Heart right ventricle (tissue), 16 donors: ENCODE measurements at regions not wholly inside any gene's neighbourhood (a gene's known extent, or its start where the extent isn't known, plus 50 kb on each side); places are given as distances from the start of the nearest gene placed in this dataset.

ENCODE experiments used
- ATAC-seq, 8 donors: fragments of 200-7000 bp; cut with Tn5 transposase; one replicate each; pipeline ENCODE4 v1.9.1; 2020; ENCODE audit warnings: mild to moderate bottlenecking in 8 of 8, moderate library complexity in 8 of 8, moderate number of reproducible peaks in 1 of 8
- DNase-seq, 2 donors: peaks; one replicate each; pipeline ENCODE4 v3.0.0-alpha.2; 2020
- H3K27ac ChIP-seq, 10 donors: fragments of 200-600 bp; sonication (generic) in 2 of 10; one replicate each; pipeline versions ENCODE4 v1.5.0 to v1.8.0; 2020 to 2022; ENCODE audit warnings: mild to moderate bottlenecking in 3 of 10
- H3K27me3 ChIP-seq, 7 donors: fragments of 200-600 bp; one replicate each; pipeline ENCODE4 v1.8.0; 2021 to 2022; ENCODE audit warnings: mild to moderate bottlenecking in 2 of 7
- H3K36me3 ChIP-seq, 9 donors: fragments of 200-600 bp; sonication (generic) in 1 of 9; one replicate each; pipeline versions ENCODE4 v1.5.0 to v1.8.0; 2020 to 2022; ENCODE audit warnings: mild to moderate bottlenecking in 2 of 9
- H3K4me1 ChIP-seq, 9 donors: fragments of 200-600 bp; sonication (generic) in 1 of 9; one replicate each; pipeline versions ENCODE4 v1.5.0 to v1.8.0; 2020 to 2022; ENCODE audit warnings: mild to moderate bottlenecking in 4 of 9
- H3K4me3 ChIP-seq, 10 donors: fragments of 200-600 bp; sonication (generic) in 2 of 10; one replicate each; pipeline versions ENCODE4 v1.5.0 to v1.8.0; 2020 to 2022; ENCODE audit warnings: mild to moderate bottlenecking in 7 of 10, moderate library complexity in 2 of 10
- H3K9me3 ChIP-seq, 11 donors: fragments of 200-600 bp in 10 of 11; sonication (generic) in 2 of 11; one replicate each; pipeline versions ENCODE4 v1.5.0 to v1.8.0; 2013 to 2022; ENCODE audit warnings: mild to moderate bottlenecking in 2 of 11, control low read depth in 1 of 11, moderate library complexity in 1 of 11
- WGBS, 2 donors: extraction: QIAGEN DNeasy Blood & Tissue Kit; methylation state at CpG; one replicate each; pipeline ENCODE4 v1.1.7; 2013; ENCODE audit warnings: inconsistent platforms in 1 of 2; 5-methylcytosine and 5-hydroxymethylcytosine counted together
- intact Hi-C, 10 donors: fragments of 100-400 bp; cut with DNase I; formaldehyde crosslinking; loops; one replicate each; pipeline versions ENCODE4 v1.11.1 to v1.14.2; 2022
- TF ChIP-seq, protein P1 (sequence below), 9 donors: fragments of 200-600 bp; sonication (generic) in 2 of 9; IDR thresholded peaks; one replicate each; pipeline versions ENCODE4 v1.5.0 to v1.8.0; 2021 to 2022; ENCODE audit warnings: antibody characterized with exemption in 9 of 9, mild to moderate bottlenecking in 5 of 9, moderate library complexity in 1 of 9
- donor health status: Arrhythmogenic right ventricular cardiomyopathy.
- donor health status: ischemic (EF 13 %, LVEDD 7.1; RV severe dilation, severe dysfunction).
- donor health status: healthy with polysubstance abuse.
- donor health status: DM: no; HTN: yes; CAD: no.
- donor health status: DM: no; HTN: no; CAD: no.
- donor health status: ischemic (EF 25% LVEDD 6.9; RV normal size, moderate dysfunction).
- donor health status: ischemic (EF 25% LVEDD 5.7; RV mildly dilated, moderate dysfunction).
- donor health status: healthy.
- donor health status: DM: yes; HTN: yes; CAD: no.
- donor health status: Ischemic cardiomyopathy.
- donor health status: ischemic (EF 35%, LVEDD 5.7; RV mildly dilated, moderate dysfunction).
- donor health status: nonischemic (EF 11% LVEDD 7.7; RV severe dilation, severe dysfunction).
- donor health status: DM: yes; HTN: yes; CAD: no.
- donor health status: PGD.
- donor health status: ischemic (EF 29% LVEDD 5.4; RV normal size, mild dysfunction).
- donor health status: nonischemic (EF 23%, LVEDD 6.1; RV moderate dilation, normal function).

DNA sequence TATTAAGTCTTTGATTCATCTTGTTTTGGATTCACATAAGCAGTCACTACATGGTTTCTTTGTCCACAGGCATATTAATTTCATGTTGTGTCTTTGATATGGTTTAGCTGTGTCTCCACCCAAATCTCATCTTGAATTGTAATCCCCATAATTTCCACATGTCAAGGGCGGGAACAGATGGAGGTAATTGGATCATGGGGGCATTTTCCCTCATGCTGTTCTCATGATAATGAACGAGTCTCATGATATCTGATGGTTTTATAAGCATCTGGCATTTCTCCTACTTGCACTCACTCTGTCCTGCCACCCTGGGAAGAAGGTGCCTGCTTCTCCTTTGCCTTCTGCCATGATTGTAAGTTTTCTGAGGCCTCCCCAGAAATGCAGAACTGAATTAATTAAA is 1811.2 kb upstream of the PCDH10 start:
- Histone ChIP-seq H3K4me3 (no peak overlapping the region), H3K9me3 (peaks cover 0 to 7% (median 0%) of the 10 kb centered on the region in 11 donors), H3K27me3 (no peaks in the 10 kb centered on the region), H3K27ac (no peak overlapping the region), H3K36me3 (no peaks in the 10 kb centered on the region), H3K4me1 (no peaks in the 10 kb centered on the region)
- intact Hi-C loops: no loop called here
- no peak for DNase-seq
- TF ChIP-seq, protein P1, sequence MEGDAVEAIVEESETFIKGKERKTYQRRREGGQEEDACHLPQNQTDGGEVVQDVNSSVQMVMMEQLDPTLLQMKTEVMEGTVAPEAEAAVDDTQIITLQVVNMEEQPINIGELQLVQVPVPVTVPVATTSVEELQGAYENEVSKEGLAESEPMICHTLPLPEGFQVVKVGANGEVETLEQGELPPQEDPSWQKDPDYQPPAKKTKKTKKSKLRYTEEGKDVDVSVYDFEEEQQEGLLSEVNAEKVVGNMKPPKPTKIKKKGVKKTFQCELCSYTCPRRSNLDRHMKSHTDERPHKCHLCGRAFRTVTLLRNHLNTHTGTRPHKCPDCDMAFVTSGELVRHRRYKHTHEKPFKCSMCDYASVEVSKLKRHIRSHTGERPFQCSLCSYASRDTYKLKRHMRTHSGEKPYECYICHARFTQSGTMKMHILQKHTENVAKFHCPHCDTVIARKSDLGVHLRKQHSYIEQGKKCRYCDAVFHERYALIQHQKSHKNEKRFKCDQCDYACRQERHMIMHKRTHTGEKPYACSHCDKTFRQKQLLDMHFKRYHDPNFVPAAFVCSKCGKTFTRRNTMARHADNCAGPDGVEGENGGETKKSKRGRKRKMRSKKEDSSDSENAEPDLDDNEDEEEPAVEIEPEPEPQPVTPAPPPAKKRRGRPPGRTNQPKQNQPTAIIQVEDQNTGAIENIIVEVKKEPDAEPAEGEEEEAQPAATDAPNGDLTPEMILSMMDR (IDR thresholded peaks at IDR 0.05): no peak
- ATAC-seq: no peak
- WGBS, 2 donors: 41 to 42% methylated on average over 2 of the region's 2 CpGs

- H3K4me3 ChIP-seq: no peak overlapping the region
- ATAC-seq (no peak), DNase-seq (no peak)
- WGBS, 2 donors: 75 to 76% methylated on average over 2 of the region's 2 CpGs
- TF ChIP-seq, protein P1 (IDR thresholded peaks at IDR 0.05): no peak
- no peaks in the 10 kb centered on the region for H3K9me3 ChIP-seq
- H3K4me1 ChIP-seq: no peaks in the 10 kb centered on the region
- no peaks in the 10 kb centered on the region for H3K36me3 ChIP-seq
- no peak overlapping the region for H3K27ac ChIP-seq
- intact Hi-C loops: no loop called here
- no peaks in the 10 kb centered on the region for H3K27me3 ChIP-seq
These were observed 1810.0 kb upstream of the PCDH10 start for GRCh38 chr4:131339137-131339536.

DNA sequence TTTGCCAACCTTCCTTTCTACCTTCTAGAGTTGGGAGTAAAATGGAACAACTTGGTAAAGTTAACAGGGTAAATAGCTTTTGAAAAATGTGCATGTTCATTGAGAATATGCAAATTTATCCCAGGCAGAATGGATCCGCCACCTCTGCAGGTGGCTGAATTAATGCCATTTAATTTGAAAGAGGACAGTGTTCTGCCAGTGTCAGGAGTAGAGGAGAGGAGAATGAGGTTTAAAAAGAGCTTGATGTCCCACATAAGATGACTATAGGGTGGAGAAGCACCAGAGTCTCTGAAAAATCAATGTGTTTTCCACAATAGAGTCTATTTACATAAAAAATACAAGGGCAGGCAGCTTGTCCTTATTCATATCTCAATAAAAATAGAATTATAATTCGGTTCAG is 1804.3 kb upstream of the PCDH10 start:
- intact Hi-C loops: no loop called here
- TF ChIP-seq, protein P1 (IDR thresholded peaks at IDR 0.05): no peak
- peaks cover 0 to 5% (median 0%) of the 10 kb centered on the region in 11 donors for H3K9me3 ChIP-seq
- 65 to 69% methylated on average over 2 of the region's 2 CpGs for WGBS, 2 donors
- H3K27ac ChIP-seq: no peak overlapping the region
- no peak overlapping the region for H3K4me3 ChIP-seq
- DNase-seq (no peak), ATAC-seq (no peak)
- H3K4me1 ChIP-seq: no peaks in the 10 kb centered on the region
- H3K36me3 ChIP-seq: no peaks in the 10 kb centered on the region
- H3K27me3 ChIP-seq: no peaks in the 10 kb centered on the region

DNA sequence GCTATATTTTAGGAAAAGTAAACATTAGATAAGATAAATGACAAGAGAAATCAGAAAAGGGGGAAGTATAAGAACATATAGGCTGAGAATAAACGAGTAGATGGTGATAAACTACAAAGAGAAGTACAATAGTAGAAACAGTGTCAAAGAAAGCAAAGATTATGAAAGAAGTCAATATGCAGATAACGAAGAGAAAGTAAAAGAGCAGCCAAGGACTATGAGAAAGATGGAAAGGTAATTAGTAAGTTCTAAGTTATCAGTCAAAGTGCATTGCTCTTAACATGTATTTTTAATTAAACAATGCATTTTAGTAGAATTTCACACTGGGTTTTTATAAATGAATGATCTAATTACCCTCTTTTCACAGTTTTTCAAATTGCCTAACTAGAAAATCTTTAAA is 1801.3 kb upstream of the PCDH10 start:
- ATAC-seq (no peak), DNase-seq (no peak)
- TF ChIP-seq, protein P1 (IDR thresholded peaks at IDR 0.05): no peak
- H3K4me3 ChIP-seq: no peak overlapping the region
- no peaks in the 10 kb centered on the region for H3K27me3 ChIP-seq
- 43 to 52% methylated on average over 2 of the region's 2 CpGs for whole genome bisulfite sequencing, 2 donors
- H3K9me3 ChIP-seq: peaks cover 0 to 18% (median 0%) of the 10 kb centered on the region in 11 donors
- no peaks in the 10 kb centered on the region for H3K36me3 ChIP-seq
- H3K4me1 ChIP-seq: no peaks in the 10 kb centered on the region
- H3K27ac ChIP-seq: no peak overlapping the region
- intact Hi-C loops: no loop called here
